HG02852 (cell line): ENCODE measurements at regions not wholly inside any gene's neighbourhood (a gene's known extent, or its start where the extent isn't known, plus 50 kb on each side); places are given as distances from the start of the nearest gene placed in this dataset.

Experiments used
- ATAC-seq: cut with Tn5 transposase; IDR thresholded peaks from one replicate; pipeline ENCODE4 v1.9.1; 2021; ENCODE audit warnings: mild to moderate bottlenecking, moderate library complexity; ENCODE audit not compliant: unreplicated experiment

- no peak for ATAC-seq
Measured at GRCh38 chr12:66848967-66849366, 170.1 kb upstream of the GRIP1 start.

DNA sequence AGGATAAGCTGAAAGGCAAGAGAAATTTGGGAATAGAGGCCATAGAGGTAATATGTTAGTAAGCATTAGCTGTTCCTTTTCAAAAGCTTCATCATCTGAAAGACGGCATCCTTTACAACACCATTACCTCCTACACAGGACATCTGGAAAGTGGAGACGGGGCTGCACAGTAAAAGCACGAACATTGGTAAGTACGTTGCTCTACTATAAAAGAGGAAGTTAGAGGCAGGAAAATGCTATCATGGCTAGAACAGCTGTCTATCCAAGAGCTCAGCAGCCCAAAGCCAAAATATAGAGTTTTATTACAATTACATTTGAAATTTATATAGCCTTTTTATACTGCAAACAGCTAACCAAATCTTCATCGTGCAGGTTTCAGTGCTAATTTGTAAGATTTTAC lies 172.3 kb upstream of the GRIP1 start:
- ATAC-seq, result no peak

GRCh38 chr12:66852091-66852490 lies 173.2 kb upstream of the GRIP1 start:
- ATAC-seq, result no peak

DNA sequence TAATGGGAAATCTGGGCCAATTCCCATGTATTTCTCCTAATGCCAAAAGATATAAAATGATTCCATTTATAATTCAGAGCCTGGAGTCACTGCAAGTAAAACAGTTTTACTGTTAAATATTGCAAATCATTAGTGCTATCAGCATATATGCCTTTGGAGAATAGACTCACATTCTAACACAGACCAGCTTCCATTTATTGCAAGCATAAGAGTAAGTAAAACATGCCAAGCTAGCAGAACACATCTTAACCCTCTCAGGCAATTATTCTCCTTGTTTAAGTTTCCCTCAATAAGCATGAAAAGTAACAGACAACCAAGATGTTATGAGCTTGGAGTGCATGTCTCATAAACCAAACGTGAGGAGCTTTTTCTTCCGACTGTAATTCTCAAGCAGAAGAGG lies 173.9 kb upstream of the GRIP1 start:
- ATAC-seq, result no peak

- no peak for ATAC-seq
Measured at GRCh38 chr12:66859751-66860440, 181.0 kb upstream of the GRIP1 start.

DNA sequence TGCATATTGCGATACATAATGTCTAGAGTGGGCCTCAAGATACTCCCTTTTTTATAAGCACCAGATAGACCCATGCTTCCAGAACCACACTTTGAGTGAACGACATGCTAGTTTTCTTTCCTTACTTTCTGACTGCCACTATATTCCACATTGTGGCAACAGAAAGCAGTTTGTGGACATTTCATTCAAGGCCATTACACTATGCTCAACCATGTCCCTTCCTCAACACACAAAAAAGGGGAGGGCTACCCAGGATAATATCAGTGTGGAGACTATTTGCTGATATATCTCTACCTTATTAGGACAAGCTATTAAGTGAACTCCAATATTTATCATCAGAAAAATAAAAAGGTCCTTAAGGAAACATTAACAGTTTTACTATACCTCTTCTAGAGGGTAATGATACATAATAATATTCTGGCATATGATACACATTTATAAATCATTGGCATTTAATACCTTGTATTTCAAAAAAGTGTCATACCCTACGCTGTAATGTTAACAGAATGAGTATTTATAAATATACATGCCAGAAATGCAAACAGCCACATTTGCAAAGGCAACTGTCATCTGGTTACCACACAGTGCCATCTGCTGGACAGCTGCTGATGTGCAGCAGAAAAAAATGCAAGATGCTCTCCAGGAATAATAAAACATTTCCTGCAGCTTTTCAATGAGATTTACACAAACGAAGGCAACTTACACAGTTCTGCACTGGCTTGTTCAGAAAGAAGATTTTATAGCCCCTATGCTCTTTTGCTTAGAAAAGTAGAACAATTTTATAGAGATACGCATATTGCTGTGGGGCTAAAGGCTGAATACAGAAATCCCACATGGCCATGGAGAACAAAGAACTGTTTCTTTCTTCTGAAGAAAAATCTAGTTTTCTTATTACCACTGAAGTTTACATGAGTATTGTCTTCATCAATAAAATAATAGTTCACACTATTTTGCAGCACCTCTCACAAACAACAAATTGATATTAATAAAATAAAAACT lies 182.2 kb upstream of the GRIP1 start:
- peak; percentile 72 for ATAC-seq

GRCh38 chr12:66862356-66862985 lies 183.6 kb upstream of the GRIP1 start:
- no peak for ATAC-seq

DNA sequence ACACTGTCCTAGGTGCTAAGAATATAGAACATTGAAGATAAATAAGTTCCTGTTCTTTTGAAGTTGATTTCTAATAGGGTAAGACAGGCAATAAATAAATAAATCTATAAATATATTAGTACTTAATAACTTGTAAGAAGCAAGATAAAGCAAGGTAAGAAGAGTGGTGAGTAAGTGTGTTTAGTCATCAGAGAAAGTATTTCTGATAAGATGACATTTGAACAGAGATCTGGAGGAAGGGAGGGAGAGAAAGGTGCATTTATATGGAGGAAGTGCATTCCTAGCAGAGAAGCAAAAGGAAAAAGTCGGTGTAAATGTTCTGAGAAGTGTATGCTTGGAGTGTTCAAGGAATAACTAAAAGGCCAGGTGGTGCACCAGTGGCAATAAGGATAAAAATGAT lies 184.4 kb upstream of the GRIP1 start:
- no peak for ATAC-seq

- no peak for ATAC-seq
Measured at GRCh38 chr12:66877925-66878324, 199.0 kb upstream of the GRIP1 start.

DNA sequence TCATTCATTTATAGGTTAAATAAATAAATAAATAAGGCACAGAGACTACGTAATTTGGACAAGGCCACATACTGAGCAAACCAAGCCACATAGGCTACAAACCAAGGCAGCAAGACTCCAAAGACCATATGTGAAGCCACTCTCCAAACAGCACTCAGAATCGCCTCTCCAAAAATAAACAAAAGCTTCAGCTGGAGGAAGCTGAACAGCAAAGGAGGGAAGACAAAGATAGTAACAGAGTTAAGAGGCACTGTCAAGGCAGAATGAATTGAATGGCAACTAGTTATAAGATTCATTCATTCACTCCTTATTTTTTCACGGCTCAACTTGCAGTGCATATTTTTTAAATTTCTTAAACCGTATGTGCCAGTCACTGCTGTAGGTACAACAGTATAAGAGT lies 200.5 kb upstream of the GRIP1 start:
- no peak for ATAC-seq

DNA sequence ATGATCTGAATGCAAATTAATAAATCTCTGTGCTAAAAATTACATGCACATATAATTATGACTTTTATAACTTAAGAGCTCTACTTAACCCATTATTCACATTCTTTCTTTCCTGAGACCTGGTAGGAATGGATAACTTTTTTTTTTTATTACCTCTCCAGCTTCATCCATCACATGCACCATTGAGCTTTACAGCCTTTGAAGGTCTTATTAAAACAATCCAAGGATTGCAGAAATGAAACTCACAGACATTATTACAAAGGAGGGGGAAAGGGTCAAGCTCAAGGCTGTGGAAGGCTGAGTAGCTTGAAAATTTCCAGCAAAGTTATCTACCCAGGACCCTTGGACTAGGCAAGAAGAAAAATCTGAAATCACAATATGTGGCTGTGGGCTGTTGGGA lies 202.5 kb upstream of the GRIP1 start:
- no peak for ATAC-seq

GRCh38 chr12:66884091-66884490 lies 205.2 kb upstream of the GRIP1 start:
- no peak for ATAC-seq

GRCh38 chr12:66885115-66885875 lies 206.4 kb upstream of the GRIP1 start:
- ATAC-seq, result no peak

- ATAC-seq, result no peak
Measured at GRCh38 chr12:66896797-66897196, 217.9 kb upstream of the GRIP1 start.

DNA sequence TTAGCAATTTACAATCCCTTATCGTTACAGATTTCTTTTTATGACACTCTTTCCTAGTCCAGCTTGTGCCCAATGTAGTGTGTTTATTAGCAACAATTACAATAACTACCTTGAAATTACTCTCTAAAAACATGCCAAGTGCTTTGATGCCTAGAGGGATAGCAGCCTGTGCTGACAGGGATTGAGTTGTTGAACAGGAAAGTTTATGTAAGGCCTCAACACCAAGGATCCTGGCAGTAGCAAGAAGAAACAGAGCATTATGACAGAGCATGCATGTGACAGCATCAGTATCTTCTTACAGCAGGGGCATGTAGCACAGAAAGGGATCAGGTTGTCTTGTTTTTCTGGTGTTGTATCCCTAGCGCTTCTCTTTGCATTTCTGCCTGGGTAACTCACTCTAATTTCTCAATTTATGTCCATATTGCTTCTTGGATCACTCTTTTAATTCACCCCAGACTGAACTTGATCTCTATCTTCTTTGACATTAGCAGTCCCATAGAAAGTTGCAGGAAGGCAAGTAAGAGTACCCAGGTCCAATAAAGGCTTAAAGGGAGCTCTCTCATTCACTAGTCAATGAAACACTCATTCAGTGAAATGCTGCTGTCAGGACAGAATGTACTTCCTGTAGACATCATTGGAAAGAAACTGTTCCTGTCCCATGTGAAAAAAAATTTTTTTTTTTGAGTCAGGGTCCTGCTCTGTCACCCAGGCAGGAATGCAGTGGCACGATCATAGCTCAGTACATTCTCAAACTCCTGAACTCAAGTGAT lies 220.0 kb upstream of the GRIP1 start:
- no peak for ATAC-seq

DNA sequence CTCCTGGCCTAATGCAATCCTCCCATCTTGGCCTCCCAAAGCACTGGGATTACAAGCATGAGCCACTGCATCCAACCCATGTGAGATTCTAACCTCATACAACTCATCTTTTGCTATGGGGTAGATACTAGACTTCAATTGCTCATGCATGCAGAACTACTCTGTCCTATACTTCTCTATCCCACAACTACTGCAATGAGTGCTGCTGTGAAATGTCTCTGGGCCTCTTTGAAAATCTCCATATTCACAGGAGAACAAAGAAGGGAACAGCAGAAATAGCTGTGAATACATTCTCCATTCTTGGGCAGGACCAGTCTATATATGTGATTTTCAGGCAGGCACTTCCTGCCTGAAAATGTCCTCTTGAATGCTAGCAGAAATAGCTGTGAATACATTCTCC lies 220.7 kb upstream of the GRIP1 start:
- ATAC-seq, result no peak

- no peak for ATAC-seq
Measured at GRCh38 chr12:66900616-66901015, 221.7 kb upstream of the GRIP1 start.

DNA sequence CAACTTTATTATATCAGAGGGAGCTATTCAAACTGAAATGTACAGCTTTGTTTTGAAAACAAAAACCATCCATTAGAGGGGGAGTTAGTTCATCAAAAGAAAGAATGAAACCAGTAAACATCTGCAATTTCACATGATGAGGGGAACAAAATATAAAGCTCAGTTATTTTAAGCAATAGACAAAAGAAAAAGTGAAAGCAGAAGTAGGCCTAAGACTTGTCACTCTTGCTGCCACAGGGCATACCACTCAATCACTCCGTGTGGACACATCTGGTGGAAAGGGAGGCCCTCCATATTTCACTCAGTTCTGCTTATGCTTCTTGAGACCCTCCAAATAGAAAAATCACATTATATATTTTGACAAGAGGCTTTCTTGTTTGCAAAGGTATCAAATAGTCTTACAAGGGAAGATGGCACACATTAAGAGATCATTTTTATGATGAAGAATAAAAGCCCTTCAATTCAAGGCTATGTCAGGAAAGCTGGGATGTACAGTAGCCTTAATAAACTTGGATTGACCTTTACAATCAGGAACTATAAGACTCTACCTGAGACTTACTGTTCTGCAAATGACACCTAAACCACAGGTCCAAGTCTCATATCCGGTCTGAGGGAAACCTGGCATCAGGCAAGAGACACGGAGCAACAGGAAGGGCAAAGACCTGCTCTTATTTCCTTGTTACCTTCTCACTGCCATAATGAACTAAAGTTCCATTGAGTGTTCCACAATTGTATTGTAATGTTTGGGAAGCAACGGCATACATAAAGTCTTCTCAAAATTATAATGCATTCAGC lies 222.5 kb upstream of the GRIP1 start:
- ATAC-seq, result peak; percentile 95

GRCh38 chr12:66902020-66902419 lies 223.1 kb upstream of the GRIP1 start:
- ATAC-seq, result no peak
